ENCODE measurements at regions not wholly inside any gene's neighbourhood (a gene's known extent, or its start where the extent isn't known, plus 50 kb on each side); places are given as distances from the start of the nearest gene placed in this dataset.

DNA sequence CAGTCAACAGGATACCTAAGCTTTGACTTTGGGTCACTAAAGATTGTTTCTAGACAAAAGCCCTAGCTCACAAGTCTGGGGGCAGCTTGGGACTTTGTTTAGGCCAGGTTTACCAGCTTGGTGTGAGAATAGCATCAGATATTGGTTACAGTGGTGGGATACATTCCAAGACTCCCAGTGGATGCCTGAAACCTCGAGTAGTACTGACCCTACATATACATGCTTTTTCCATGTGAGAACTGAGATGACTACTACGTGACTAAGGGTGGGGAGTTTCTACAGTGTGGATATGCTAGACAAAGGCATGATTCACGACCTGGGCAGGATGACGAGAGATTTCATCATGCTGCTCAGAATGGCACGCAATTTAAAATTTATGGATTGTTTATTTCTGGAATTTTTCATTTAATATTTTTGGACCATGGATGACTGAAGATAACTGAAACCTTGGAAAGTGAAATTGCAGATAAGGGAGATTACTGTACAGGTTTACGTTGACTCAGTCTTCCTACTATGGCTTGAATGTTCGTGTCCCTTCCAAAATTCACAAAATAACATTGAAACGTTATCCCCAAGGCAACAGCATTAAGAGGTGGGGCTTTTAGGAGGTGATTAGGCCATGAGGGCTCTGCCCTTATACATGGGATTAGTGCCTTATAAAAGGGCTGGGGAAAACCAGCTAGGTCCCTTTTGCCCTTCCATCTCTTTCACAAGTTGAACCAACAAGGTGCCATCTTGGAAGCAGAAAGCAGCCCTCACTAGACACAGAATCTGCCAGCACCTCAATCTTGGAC lies 50.2 kb upstream of the CTAGE1 start:
- peak; percentile 91 for DNase-seq

- DNase-seq: no peak
Observed at GRCh38 chr18:22468554-22468891, 50.8 kb upstream of the CTAGE1 start.

- DNase-seq: no peak
Observed at GRCh38 chr18:22469061-22469734, 51.5 kb upstream of the CTAGE1 start.

DNA sequence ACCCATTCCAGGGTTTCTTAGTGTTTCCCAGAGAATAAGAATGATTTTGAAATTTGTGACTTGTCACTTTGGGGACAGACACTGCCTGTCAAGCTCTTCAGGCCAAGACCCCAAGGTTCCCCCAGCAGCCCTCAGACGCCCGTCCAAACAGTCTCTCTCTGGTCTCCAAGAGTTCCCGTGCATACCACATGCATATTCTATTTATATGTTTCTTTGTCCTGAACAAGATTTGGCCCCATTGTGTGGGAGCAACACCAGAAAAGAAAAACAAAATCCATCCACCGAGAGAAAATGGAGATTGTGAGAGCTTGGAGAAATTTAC lies 52.2 kb upstream of the CTAGE1 start:
- no peak for DNase-seq

- no peak for DNase-seq
Observed at GRCh38 chr18:22470248-22471235, 52.8 kb upstream of the CTAGE1 start.

- no peak for DNase-seq
Observed at GRCh38 chr18:22471546-22472131, 53.9 kb upstream of the CTAGE1 start.

- DNase-seq: no peak
Observed at GRCh38 chr18:22473366-22473765, 55.7 kb upstream of the CTAGE1 start.

- no peak for DNase-seq
Observed at GRCh38 chr18:22475426-22476100, 57.8 kb upstream of the CTAGE1 start.

DNA sequence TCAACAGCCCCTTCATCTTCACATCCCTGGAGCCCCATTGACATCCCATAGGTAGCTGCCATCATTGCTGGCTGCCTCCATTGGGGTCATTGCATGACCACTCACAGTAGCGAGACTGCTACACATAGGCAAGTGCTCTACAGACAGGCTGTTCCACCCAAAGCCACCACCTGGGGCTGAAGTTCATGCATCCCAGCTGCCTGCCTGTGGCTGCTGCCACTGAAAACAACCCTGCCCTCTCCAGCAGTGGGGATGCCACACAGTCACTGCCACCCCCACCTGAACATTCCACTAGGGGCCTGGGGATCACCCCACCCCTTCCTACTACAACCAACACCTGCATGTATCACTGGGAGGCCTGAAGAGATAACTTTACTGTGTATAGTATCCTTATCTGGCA lies 59.5 kb upstream of the CTAGE1 start:
- DNase-seq: no peak

GRCh38 chr18:22482948-22483347 lies 65.2 kb upstream of the CTAGE1 start:
- no peak for DNase-seq

- no peak for DNase-seq
Observed at GRCh38 chr18:22483407-22483806, 65.7 kb upstream of the CTAGE1 start.

- DNase-seq: no peak
Observed at GRCh38 chr18:22484471-22484870, 66.8 kb upstream of the CTAGE1 start.

DNA sequence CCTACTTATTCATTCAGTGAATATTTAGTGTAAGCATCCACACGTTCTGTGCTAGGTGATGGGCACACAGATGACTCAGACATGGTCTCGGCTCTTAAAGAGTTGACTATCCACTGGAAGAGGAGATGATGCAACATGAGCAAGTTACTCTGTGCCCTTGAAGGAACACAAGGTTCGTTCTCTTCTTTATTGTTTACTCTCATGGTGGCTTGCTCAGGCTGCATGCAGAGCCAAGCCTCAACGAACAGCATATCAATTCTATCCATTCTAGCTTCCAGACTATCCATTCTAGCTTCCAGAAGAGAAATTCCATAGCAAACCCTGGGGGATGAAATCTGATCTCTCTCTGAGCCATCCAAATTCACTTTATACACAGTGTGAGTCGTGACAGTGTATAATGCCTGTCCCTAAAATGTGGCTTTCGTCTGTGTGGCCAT lies 68.1 kb upstream of the CTAGE1 start:
- DNase-seq: no peak

DNA sequence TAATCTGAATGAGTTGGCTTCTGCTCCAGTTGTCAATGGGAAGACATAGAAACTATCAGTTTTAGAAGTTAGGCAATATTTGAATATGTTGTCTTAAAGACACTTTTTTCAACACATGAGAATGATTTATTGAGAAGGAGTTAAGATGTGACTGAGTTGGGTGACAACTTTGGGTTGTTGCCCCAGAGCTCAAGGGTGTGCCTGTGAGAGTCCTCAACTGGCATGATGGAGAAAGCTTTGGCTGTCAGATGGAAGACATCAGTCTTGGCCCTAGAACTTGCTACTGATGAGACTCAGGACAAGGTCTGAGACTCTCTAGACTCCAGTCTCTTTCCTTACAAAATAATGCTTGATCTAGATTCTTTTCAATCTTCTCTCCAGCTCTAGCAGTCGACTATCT lies 69.0 kb upstream of the CTAGE1 start:
- no peak for DNase-seq

- DNase-seq: no peak
Observed at GRCh38 chr18:22488554-22488953, 70.8 kb upstream of the CTAGE1 start.

- no peak for DNase-seq
Observed at GRCh38 chr18:22489704-22490103, 72.0 kb upstream of the CTAGE1 start.

DNA sequence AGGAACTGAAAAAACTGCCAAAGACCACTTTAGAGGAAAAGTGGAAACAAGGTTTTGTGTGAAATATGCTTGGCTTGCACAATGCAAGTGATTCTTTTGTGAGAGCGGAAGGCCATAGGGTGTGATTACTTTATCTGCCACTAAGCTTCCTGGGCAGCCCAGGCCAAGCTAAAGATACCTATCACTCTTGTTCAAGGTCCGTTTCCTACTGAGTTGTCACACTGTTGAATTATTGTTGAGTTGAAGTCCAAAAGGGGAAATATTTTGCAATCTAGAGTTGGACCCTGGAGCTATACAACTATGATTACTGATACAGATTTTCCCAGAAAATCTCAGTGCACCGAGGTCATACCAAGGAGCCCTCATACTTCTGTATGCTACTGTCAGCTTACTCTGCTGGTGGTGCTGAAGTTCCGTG lies 72.7 kb upstream of the CTAGE1 start:
- no peak for DNase-seq

DNA sequence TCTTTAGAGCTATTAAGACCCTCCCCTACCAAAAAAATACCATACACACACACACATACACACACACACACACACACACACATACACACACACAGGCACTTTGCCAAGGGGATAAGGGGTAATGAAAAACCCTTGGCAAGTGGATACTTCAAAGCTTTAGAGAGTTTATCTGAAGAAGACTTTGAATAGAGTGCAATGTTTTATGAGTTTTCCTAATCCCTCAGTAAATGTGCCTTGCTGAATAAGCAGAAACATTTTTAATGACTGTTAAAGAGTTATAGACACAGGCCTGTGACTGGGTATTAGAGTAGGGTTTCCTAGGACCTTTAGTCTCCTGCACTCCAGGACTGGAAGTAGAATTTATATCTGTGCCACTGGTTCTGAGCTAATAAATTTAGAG lies 75.5 kb upstream of the CTAGE1 start:
- DNase-seq: no peak

DNA sequence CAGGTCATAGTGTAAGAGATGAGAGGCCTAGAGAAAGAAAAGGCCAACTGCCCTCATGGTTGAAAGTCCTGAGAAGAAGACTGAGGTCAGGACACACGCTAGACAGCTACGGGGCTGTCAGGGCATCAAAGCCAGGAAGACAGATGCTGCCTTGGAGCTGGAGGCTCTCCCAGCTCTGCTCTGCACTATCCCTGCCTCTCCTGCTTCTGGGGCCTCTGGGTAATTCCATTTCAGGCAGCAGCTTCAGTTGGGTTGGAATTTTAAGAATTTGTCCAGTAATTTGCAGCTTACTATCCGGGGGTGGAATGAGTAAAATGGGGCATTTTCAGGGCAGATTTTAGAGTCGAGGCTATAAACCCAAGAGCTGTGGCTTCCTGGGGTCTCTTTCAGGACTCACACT lies 76.2 kb upstream of the CTAGE1 start:
- DNase-seq: peak; percentile 39

- DNase-seq: no peak
Observed at GRCh38 chr18:22494771-22495170, 77.1 kb upstream of the CTAGE1 start.

GRCh38 chr18:22499421-22499820 lies 81.7 kb upstream of the CTAGE1 start:
- DNase-seq: no peak

DNA sequence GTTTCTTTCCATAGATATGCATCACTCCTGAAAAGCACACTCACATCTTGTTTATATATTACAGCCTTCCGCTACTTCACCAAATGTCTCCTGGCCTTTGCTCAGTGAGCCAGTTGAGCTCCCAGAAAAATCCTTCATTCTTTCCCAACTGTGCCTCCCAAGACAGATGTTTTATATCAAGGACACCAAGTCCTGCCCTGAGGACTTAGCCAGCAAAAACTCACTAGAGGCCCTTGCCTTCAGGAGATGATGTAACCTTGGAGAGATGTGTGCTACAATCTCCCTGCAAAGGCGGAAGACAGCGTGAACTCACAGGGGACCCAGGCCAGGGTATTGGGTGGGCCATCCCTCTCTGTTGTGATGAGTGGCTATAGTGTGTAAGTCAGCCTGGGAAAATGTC lies 86.1 kb upstream of the CTAGE1 start:
- peak; percentile 59 for DNase-seq
